Activated CD4-positive, alpha-beta T cell treated with anti-CD3 and anti-CD28 coated beads, Interleukin-2, amount 50 U/mL, for 24 hours (primary cell): ENCODE measurements at regions not wholly inside any gene's neighbourhood (a gene's known extent, or its start where the extent isn't known, plus 50 kb on each side); places are given as distances from the start of the nearest gene placed in this dataset.
"Not testable (repeated sequence)": the region's sequence is repeated elsewhere in the genome, so short reads cannot be mapped to it uniquely, and the experiment has no call there.

Experiments
- DNase-seq, 2 donors: peaks; one replicate each; pipeline ENCODE4 v3.0.0-alpha.2; 2020; ENCODE audit warnings: low read depth in 1 of 2, low spot score in 1 of 2

- no peak for DNase-seq
These were observed 432.2 kb downstream of the SMARCA1 start for GRCh38 chrX:129091097-129091496.

DNA sequence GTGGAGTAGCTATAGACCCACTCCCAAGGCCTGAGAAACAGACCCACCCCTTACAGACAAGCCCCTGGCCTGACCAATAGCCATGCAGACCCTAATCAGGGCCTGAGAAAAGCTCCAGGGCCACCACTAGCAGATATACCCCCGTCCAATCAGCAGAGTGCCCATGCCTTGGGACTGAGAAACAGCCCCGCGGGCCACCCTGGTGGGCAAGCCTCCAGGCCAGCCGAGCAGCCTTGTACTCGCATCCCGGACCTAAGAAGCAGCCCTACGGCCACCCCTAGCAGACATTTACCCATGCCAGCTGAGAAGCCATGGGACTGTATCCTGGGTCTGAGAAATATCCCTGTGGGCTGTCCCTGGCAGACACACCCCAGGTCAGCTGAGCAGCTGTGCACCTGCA, 436.5 kb downstream of the SMARCA1 start:
- DNase-seq: no peak

DNA sequence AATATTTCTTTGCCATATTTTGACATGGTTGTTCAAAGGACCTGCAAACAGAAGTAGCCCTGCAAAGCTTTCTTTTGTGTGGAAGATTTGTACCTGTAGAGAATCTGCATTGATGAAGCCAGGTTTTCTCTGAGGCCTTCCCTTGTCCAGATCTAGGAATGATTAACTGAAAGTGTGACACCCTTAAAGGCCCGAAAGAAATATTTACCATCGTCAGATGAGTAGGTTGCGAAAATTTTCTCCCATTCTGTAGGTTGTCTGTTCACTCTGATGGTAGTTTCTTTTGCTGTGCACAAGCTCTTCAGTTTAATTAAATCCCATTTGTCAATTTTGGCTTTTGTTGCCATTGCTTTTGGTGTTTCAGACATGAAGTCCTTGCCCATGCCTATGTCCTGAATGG, 439.0 kb downstream of the SMARCA1 start:
- DNase-seq: not testable (repeated sequence)

- DNase-seq: no peak
These were observed 445.7 kb downstream of the SMARCA1 start for GRCh38 chrX:129077424-129078170.

- DNase-seq: no peak
These were observed 451.9 kb downstream of the SMARCA1 start for GRCh38 chrX:129071390-129071789.

- DNase-seq: no peak
These were observed 457.4 kb downstream of the SMARCA1 start for GRCh38 chrX:129065895-129066294.

DNA sequence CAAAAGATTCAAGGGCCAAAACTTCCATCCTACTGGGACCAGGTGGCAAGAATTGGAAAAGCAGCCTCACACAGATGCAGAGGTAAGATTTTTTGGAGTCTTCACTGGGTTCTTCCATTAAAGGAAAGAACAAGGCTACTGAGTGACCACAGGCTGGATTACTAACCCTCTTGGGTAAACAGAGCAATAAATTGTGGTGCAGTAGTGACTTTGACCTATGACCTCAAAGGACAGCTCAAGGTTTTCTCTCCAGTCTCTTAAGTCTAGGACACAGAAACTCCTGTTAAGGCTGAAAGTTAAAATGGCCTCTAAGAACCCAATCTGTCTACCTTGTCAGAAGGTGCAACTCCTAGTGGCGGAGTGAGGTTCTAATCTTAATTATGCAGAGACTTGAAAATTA, 464.9 kb downstream of the SMARCA1 start:
- no peak for DNase-seq

GRCh38 chrX:129043138-129043537, 480.2 kb downstream of the SMARCA1 start:
- no peak for DNase-seq

GRCh38 chrX:129041319-129041718, 482.0 kb downstream of the SMARCA1 start:
- DNase-seq: no peak

DNA sequence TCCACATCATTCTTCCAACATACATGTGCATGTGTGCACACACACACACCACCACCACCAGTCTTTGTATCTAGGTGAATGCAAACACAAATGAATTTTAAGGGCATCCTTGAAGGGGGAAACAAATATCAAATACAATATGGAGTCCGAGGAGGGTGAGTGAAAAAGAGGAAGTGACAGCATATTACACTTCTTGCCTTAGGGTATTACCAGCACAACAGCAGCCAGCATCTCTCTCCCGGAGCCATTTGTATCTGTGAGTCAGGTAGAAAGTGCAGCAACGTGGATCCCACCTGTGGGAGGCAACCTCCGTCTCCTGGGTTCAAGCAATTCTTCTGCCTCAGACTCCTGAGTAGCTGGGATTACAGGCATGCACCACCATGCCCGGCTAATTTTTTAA, 483.2 kb downstream of the SMARCA1 start:
- DNase-seq: no peak

GRCh38 chrX:129039176-129039575, 484.1 kb downstream of the SMARCA1 start:
- no peak for DNase-seq

- DNase-seq: no peak
These were observed 485.9 kb downstream of the SMARCA1 start for GRCh38 chrX:129037389-129037788.

GRCh38 chrX:129035180-129035579, 488.1 kb downstream of the SMARCA1 start:
- no peak for DNase-seq

- DNase-seq: no peak
These were observed 489.1 kb downstream of the SMARCA1 start for GRCh38 chrX:129034196-129034595.

GRCh38 chrX:129026202-129026601, 497.1 kb downstream of the SMARCA1 start:
- no peak for DNase-seq

- DNase-seq: no peak
These were observed 497.9 kb downstream of the SMARCA1 start for GRCh38 chrX:129025376-129025775.

- no peak for DNase-seq
These were observed 503.9 kb downstream of the SMARCA1 start for GRCh38 chrX:129019412-129019811.

- DNase-seq: no peak
These were observed 507.9 kb downstream of the SMARCA1 start for GRCh38 chrX:129015381-129015780.

DNA sequence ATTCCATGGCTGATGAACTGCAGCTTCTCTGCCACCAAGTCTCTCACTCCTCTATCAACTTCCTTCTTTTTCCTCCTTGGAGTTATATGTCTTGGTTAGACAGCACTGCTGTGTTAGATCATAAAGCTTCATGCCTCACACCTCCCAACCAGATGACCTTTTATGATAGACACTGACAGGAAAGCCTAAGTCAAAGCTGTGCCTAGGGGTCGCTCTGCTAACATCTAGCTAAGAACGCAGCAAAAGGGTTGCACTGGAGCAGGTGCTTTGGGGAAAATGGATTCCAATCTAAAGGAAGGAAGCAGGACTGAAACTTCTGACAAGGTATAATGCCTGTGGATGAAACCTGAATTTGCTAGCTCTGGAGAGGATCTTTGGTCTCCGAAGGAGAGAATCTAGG, 509.7 kb downstream of the SMARCA1 start:
- DNase-seq: no peak

- no peak for DNase-seq
These were observed 515.7 kb downstream of the SMARCA1 start for GRCh38 chrX:129007631-129008030.

- DNase-seq: no peak
These were observed 516.8 kb downstream of the SMARCA1 start for GRCh38 chrX:129006491-129006890.

DNA sequence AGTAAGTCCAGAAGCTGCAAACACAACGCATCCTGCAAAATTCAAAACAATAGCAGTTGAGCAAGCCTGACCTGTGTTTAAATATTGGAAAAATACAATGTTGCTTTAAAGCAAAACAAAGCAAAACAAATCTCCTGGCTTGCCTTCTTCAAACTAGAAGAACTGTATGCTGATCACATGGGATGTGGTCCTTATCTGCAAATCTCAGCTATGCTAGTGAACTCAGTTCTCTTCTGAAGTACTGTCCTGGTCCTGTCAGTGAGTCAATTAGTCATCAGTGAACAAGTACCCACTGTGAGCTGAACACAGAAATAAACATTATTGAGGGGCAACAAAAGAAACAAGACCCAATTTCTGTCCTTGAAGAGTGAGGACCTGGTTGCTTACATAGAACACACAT, 522.5 kb downstream of the SMARCA1 start:
- DNase-seq: no peak

GRCh38 chrX:129000018-129000417, 523.3 kb downstream of the SMARCA1 start:
- no peak for DNase-seq
